ENCODE measurements at regions not wholly inside any gene's neighbourhood (a gene's known extent, or its start where the extent isn't known, plus 50 kb on each side); places are given as distances from the start of the nearest gene placed in this dataset.
A peak's percentile ranks its signal among the peaks of the same experiment; 100 is the strongest.

DNA sequence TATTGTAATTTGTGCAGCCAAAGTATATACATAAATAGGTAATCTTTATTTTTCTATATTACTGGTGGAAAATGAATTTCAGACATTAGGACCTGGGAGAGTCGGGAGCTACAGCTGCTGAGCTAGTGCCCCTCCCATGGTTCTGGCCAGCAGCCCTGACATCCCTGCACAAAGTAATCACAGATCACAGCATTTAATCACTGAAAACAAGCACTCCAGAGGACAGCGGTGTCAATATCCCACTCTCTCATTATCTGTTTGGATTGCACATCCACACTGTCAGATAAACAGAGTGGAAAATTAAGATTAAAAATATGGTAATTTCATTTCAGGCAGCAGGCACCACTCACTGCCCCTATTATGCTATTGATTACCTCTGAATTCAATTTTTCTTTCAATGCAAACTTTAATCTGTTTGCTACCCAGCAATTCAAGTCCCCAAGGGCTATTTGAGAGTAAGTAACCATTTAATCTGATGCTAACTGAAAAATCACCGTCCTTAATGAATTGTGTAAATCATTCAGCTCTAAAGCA is 254.1 kb upstream of the SOX21 start:
- Histone ChIP-seq H3K9ac (ENCODE audit: insufficient read depth, low read length) (no peak overlapping the region), H3K9me3 (ENCODE audit: control insufficient read depth, insufficient read depth, low read depth, low read length) (no peaks in the 10 kb centered on the region), H3K4me1 (ENCODE audit: control insufficient read depth, extremely low read depth, insufficient read depth, low read length) (no peaks in the 10 kb centered on the region), H3K4me2 (ENCODE audit: extremely low read depth, insufficient read depth, low read length) (no peak overlapping the region), H3K27ac (ENCODE audit: insufficient read depth, low read length) (no peak overlapping the region), H2AFZ (ENCODE audit: low read length) (no peak overlapping the region), H3K36me3 (ENCODE audit: control insufficient read depth, insufficient read depth, low read length) (no peaks in the 10 kb centered on the region), H4K20me1 (ENCODE audit: control insufficient read depth, extremely low read depth, insufficient read depth, low read length) (no peaks in the 10 kb centered on the region), H3K27me3 (ENCODE audit: control insufficient read depth, insufficient read depth, low read length) (peaks cover 28% of the 10 kb centered on the region), H3K79me2 (ENCODE audit: control insufficient read depth, insufficient read depth, low read length) (no peaks in the 10 kb centered on the region), H3K4me3 (replicated peaks in 1 of 4; ENCODE audit: control extremely low read depth in 1 of 4, insufficient read depth in 1 of 4, low read depth in 3 of 4, low read length in 4 of 4) (no peak overlapping the region)
- DNase-seq (ENCODE audit: low read depth in 2 of 2) = no peak
- no peak for TF ChIP-seq EZH2 (IDR thresholded peaks at IDR 0.05; ENCODE audit: low read length, missing control alignments)
- TF ChIP-seq, protein P1, sequence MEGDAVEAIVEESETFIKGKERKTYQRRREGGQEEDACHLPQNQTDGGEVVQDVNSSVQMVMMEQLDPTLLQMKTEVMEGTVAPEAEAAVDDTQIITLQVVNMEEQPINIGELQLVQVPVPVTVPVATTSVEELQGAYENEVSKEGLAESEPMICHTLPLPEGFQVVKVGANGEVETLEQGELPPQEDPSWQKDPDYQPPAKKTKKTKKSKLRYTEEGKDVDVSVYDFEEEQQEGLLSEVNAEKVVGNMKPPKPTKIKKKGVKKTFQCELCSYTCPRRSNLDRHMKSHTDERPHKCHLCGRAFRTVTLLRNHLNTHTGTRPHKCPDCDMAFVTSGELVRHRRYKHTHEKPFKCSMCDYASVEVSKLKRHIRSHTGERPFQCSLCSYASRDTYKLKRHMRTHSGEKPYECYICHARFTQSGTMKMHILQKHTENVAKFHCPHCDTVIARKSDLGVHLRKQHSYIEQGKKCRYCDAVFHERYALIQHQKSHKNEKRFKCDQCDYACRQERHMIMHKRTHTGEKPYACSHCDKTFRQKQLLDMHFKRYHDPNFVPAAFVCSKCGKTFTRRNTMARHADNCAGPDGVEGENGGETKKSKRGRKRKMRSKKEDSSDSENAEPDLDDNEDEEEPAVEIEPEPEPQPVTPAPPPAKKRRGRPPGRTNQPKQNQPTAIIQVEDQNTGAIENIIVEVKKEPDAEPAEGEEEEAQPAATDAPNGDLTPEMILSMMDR (conservative IDR thresholded peaks at IDR 0.05 in 1 of 2, IDR thresholded peaks at IDR 0.05 in 1 of 2; ENCODE audit: low read depth in 1 of 2, low read length in 2 of 2) = no peak

DNA sequence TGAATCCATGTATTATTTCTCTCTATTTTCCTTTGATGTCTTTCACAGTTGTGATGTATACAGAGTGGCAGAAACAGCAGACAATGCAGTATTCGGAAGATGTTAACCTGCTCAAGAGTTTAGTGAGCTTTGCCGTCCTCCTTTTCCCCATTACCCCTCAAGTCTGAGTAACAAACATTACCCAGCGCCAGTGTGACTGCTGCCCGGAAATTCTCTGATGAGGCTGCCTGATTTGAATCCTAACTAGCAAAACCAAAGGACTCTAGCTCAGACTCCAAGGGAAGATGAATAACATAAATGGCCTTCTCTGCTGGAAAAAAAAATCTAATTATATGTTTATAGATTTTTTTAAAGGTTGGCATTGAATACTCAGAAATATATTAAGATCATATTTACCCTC is 247.3 kb upstream of the SOX21 start:
- Histone ChIP-seq H3K36me3 (ENCODE audit: control insufficient read depth, insufficient read depth, low read length) (no peaks in the 10 kb centered on the region), H4K20me1 (ENCODE audit: control insufficient read depth, extremely low read depth, insufficient read depth, low read length) (no peaks in the 10 kb centered on the region), H3K9ac (ENCODE audit: insufficient read depth, low read length) (no peak overlapping the region), H3K27ac (ENCODE audit: insufficient read depth, low read length) (no peak overlapping the region), H3K79me2 (ENCODE audit: control insufficient read depth, insufficient read depth, low read length) (no peaks in the 10 kb centered on the region), H3K4me3 (replicated peaks in 1 of 4; ENCODE audit: control extremely low read depth in 1 of 4, insufficient read depth in 1 of 4, low read depth in 3 of 4, low read length in 4 of 4) (no peak overlapping the region), H3K4me1 (ENCODE audit: control insufficient read depth, extremely low read depth, insufficient read depth, low read length) (no peaks in the 10 kb centered on the region), H3K9me3 (ENCODE audit: control insufficient read depth, insufficient read depth, low read depth, low read length) (no peaks in the 10 kb centered on the region), H3K27me3 (ENCODE audit: control insufficient read depth, insufficient read depth, low read length) (no peaks in the 10 kb centered on the region), H3K4me2 (ENCODE audit: extremely low read depth, insufficient read depth, low read length) (no peak overlapping the region), H2AFZ (ENCODE audit: low read length) (no peak overlapping the region)
- TF ChIP-seq, protein P1 (conservative IDR thresholded peaks at IDR 0.05 in 1 of 2, IDR thresholded peaks at IDR 0.05 in 1 of 2; ENCODE audit: low read depth in 1 of 2, low read length in 2 of 2) = no peak
- no peak for TF ChIP-seq EZH2 (IDR thresholded peaks at IDR 0.05; ENCODE audit: low read length, missing control alignments)
- DNase-seq (ENCODE audit: low read depth in 2 of 2) = no peak

DNA sequence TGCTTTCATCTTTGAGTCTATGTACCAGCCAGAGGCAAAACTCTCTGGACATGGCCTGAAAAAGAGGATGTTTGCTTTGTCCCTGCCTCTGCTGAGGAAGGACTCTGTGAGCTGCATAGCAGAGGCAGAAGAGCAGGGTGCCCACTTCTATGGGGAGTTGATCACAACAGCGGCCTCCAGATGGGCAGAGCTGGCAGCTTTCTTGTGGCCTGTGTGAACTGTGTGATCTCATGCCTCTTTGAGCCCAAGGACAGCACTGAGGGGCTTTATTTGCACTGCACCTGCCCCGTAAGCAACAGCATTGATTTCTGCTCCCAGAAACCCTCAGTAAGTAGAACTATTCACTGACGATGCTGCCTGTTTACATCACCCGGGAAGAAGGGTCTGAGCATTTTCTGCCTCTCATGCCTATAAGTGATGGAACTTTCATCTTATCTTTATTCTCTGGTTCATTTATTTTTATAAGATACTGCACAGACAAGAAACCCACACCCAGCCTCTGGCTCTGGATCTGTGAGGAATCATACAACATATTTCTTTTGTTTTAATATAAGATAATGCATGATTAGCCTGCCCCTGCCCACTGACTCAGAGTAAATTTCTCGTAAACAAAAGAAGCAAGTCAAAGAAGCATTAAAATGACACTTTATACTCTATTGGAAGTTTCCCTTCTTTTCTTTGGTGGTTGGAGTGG is 244.2 kb upstream of the SOX21 start:
- no peak overlapping the region for H3K4me3 ChIP-seq (replicated peaks in 1 of 4; ENCODE audit: control extremely low read depth in 1 of 4, insufficient read depth in 1 of 4, low read depth in 3 of 4, low read length in 4 of 4)
- DNase-seq (ENCODE audit: low read depth in 2 of 2) = peak in 1 of 2 donors; percentile 41
- TF ChIP-seq, protein P1 (conservative IDR thresholded peaks at IDR 0.05 in 1 of 2, IDR thresholded peaks at IDR 0.05 in 1 of 2; ENCODE audit: low read depth in 1 of 2, low read length in 2 of 2) = no peak
- TF ChIP-seq EZH2 (IDR thresholded peaks at IDR 0.05; ENCODE audit: low read length, missing control alignments) = no peak

More for the DNA sequence above, 244.2 kb upstream of the SOX21 start:
- no peak overlapping the region for H3K4me2 ChIP-seq (ENCODE audit: extremely low read depth, insufficient read depth, low read length)
- no peaks in the 10 kb centered on the region for H4K20me1 ChIP-seq (ENCODE audit: control insufficient read depth, extremely low read depth, insufficient read depth, low read length)
- no peaks in the 10 kb centered on the region for H3K27me3 ChIP-seq (ENCODE audit: control insufficient read depth, insufficient read depth, low read length)
- H3K27ac ChIP-seq (ENCODE audit: insufficient read depth, low read length) = no peak overlapping the region
- H3K79me2 ChIP-seq (ENCODE audit: control insufficient read depth, insufficient read depth, low read length) = no peaks in the 10 kb centered on the region
- no peak overlapping the region for H3K9ac ChIP-seq (ENCODE audit: insufficient read depth, low read length)
- H2AFZ ChIP-seq (ENCODE audit: low read length) = no peak overlapping the region
- no peaks in the 10 kb centered on the region for H3K9me3 ChIP-seq (ENCODE audit: control insufficient read depth, insufficient read depth, low read depth, low read length)
- H3K4me1 ChIP-seq (ENCODE audit: control insufficient read depth, extremely low read depth, insufficient read depth, low read length) = no peaks in the 10 kb centered on the region
- H3K36me3 ChIP-seq (ENCODE audit: control insufficient read depth, insufficient read depth, low read length) = no peaks in the 10 kb centered on the region
